ENCODE measurements at regions not wholly inside any gene's neighbourhood (a gene's known extent, or its start where the extent isn't known, plus 50 kb on each side); places are given as distances from the start of the nearest gene placed in this dataset.
"Not testable (repeated sequence)": the region's sequence is repeated elsewhere in the genome, so short reads cannot be mapped to it uniquely, and the experiment has no call there.

DNA sequence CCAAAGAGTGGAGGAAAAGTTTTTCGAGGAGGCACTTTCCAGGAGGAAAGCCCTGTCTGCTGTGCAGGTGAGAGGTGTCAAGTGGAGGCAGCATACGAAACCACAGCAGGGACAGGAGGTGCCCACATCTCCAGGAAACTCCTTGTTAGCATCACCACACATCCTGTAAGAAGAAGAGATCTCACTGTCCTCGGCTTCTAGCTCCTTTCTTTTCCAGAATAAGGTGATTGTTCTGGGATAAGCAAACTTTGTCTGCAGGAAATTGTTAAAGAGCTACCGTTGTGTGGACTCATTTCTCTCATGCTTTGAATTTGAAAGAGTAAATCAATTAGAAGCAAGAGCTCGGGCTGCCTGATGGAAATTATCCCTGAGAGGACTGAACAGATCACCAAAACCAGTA is 269.4 kb downstream of the CXCL12 start:
- dilution Hi-C loops (cut with MboI; ENCODE audit: extremely low pct_ligation_motif_present, low sequenced_read_pairs) = no loop called here
- Histone ChIP-seq H3K9ac (ENCODE audit: control insufficient read depth, extremely low read depth, insufficient read depth, low read length) (no peak overlapping the region), H3K9me1 (ENCODE audit: control insufficient read depth, extremely low read depth, insufficient read depth, low read length) (no peaks in the 10 kb centered on the region), H3K4me2 (ENCODE audit: control insufficient read depth, extremely low read depth, insufficient read depth, low read depth, low read length) (no peak overlapping the region), H3K4me3 (ENCODE audit: control insufficient read depth in 2 of 3, extremely low read depth in 1 of 3, insufficient read depth in 2 of 3, low read depth in 1 of 3, low read length in 3 of 3) (no peak overlapping the region), H3K4me1 (ENCODE audit: control insufficient read depth, extremely low read depth, insufficient read depth, low read length) (no peaks in the 10 kb centered on the region), H2AFZ (ENCODE audit: control insufficient read depth, low read length) (no peak overlapping the region), H3K9me3 (ENCODE audit: control insufficient read depth, low read depth, low read length) (no peaks in the 10 kb centered on the region), H3K27ac (ENCODE audit: control insufficient read depth, insufficient read depth, low read length) (no peak overlapping the region), H4K20me1 (ENCODE audit: control insufficient read depth, extremely low read depth, insufficient read depth, low read length) (no peaks in the 10 kb centered on the region), H3K79me2 (ENCODE audit: control insufficient read depth, insufficient read depth, low read length) (no peaks in the 10 kb centered on the region), H3K27me3 (ENCODE audit: control insufficient read depth, extremely low read depth, insufficient read depth, low read length) (no peaks in the 10 kb centered on the region), H3K36me3 (ENCODE audit: control insufficient read depth in 2 of 2, extremely low read depth in 1 of 2, insufficient read depth in 2 of 2, low read length in 2 of 2) (no peaks in the 10 kb centered on the region)
- FAIRE-seq (no peak), DNase-seq (ENCODE audit: low read depth, low spot score) (no peak)
- no peak for TF ChIP-seq EZH2 (IDR thresholded peaks at IDR 0.05; ENCODE audit: low read length)
- TF ChIP-seq, protein P1, sequence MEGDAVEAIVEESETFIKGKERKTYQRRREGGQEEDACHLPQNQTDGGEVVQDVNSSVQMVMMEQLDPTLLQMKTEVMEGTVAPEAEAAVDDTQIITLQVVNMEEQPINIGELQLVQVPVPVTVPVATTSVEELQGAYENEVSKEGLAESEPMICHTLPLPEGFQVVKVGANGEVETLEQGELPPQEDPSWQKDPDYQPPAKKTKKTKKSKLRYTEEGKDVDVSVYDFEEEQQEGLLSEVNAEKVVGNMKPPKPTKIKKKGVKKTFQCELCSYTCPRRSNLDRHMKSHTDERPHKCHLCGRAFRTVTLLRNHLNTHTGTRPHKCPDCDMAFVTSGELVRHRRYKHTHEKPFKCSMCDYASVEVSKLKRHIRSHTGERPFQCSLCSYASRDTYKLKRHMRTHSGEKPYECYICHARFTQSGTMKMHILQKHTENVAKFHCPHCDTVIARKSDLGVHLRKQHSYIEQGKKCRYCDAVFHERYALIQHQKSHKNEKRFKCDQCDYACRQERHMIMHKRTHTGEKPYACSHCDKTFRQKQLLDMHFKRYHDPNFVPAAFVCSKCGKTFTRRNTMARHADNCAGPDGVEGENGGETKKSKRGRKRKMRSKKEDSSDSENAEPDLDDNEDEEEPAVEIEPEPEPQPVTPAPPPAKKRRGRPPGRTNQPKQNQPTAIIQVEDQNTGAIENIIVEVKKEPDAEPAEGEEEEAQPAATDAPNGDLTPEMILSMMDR (optimal IDR thresholded peaks at IDR 0.05 in 1 of 3, IDR thresholded peaks at IDR 0.05 in 1 of 3, conservative IDR thresholded peaks at IDR 0.05 in 1 of 3; ENCODE audit: extremely low read depth in 1 of 3, insufficient read depth in 2 of 3, low read length in 3 of 3) = no peak

DNA sequence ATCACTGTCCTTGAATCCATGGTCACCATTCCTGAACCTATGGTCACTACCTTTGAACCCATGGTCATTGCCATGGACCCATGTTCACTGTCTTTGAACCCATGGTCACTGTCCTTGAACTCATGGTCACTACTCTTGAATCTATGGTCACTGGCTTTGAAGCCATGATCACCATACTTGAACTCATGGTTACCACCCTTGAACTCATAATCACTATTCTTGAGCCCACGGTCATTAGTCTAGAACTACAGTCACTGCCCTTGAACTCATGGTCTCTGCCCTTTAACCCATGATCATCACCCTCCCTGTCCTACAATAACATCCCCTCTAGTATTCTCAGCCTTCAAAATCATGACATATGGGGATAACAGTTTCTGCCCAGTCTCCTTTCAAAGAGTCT is 270.5 kb downstream of the CXCL12 start:
- TF ChIP-seq, protein P1 (optimal IDR thresholded peaks at IDR 0.05 in 1 of 3, IDR thresholded peaks at IDR 0.05 in 1 of 3, conservative IDR thresholded peaks at IDR 0.05 in 1 of 3; ENCODE audit: extremely low read depth in 1 of 3, insufficient read depth in 2 of 3, low read length in 3 of 3) = no peak
- TF ChIP-seq EZH2 (IDR thresholded peaks at IDR 0.05; ENCODE audit: low read length) = no peak
- H3K36me3 ChIP-seq (ENCODE audit: control insufficient read depth in 2 of 2, extremely low read depth in 1 of 2, insufficient read depth in 2 of 2, low read length in 2 of 2) = no peaks in the 10 kb centered on the region
- no peak for FAIRE-seq
- DNase-seq (ENCODE audit: low read depth, low spot score) = no peak
- no peak overlapping the region for H3K4me3 ChIP-seq (ENCODE audit: control insufficient read depth in 2 of 3, extremely low read depth in 1 of 3, insufficient read depth in 2 of 3, low read depth in 1 of 3, low read length in 3 of 3)
- dilution Hi-C loops (cut with MboI; ENCODE audit: extremely low pct_ligation_motif_present, low sequenced_read_pairs) = no loop called here
- no peak overlapping the region for H3K4me2 ChIP-seq (ENCODE audit: control insufficient read depth, extremely low read depth, insufficient read depth, low read depth, low read length)
- no peak overlapping the region for H2AFZ ChIP-seq (ENCODE audit: control insufficient read depth, low read length)
- no peaks in the 10 kb centered on the region for H3K79me2 ChIP-seq (ENCODE audit: control insufficient read depth, insufficient read depth, low read length)
- no peaks in the 10 kb centered on the region for H3K9me3 ChIP-seq (ENCODE audit: control insufficient read depth, low read depth, low read length)
- no peak overlapping the region for H3K9ac ChIP-seq (ENCODE audit: control insufficient read depth, extremely low read depth, insufficient read depth, low read length)
- no peaks in the 10 kb centered on the region for H4K20me1 ChIP-seq (ENCODE audit: control insufficient read depth, extremely low read depth, insufficient read depth, low read length)
- no peak overlapping the region for H3K27ac ChIP-seq (ENCODE audit: control insufficient read depth, insufficient read depth, low read length)
- H3K4me1 ChIP-seq (ENCODE audit: control insufficient read depth, extremely low read depth, insufficient read depth, low read length) = no peaks in the 10 kb centered on the region
- H3K9me1 ChIP-seq (ENCODE audit: control insufficient read depth, extremely low read depth, insufficient read depth, low read length) = no peaks in the 10 kb centered on the region
- H3K27me3 ChIP-seq (ENCODE audit: control insufficient read depth, extremely low read depth, insufficient read depth, low read length) = no peaks in the 10 kb centered on the region

DNA sequence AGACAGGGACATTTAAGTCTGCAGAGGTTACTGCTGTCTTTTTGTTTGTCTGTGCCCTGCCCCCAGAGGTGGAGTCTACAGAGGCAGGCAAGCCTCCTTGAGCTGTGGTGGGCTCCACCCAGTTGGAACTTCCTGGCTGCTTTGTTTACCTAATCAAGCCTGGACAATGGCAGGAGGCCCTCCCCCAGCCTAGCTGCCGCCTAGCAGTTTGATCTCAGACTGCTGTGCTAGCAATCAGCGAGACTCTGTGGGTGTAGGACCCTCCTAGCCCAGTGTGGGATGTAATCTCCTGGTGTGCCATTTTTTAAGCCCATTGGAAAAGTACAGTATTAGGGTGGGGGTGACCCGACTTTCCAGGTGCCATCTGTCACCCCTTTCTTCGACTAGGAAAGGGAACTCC is 272.6 kb downstream of the CXCL12 start:
- H3K4me2 ChIP-seq (ENCODE audit: control insufficient read depth, extremely low read depth, insufficient read depth, low read depth, low read length); H2AFZ ChIP-seq (ENCODE audit: control insufficient read depth, low read length); DNase-seq (ENCODE audit: low read depth, low spot score); H3K9ac ChIP-seq (ENCODE audit: control insufficient read depth, extremely low read depth, insufficient read depth, low read length); FAIRE-seq; H3K9me3 ChIP-seq (ENCODE audit: control insufficient read depth, low read depth, low read length); H3K4me3 ChIP-seq (ENCODE audit: control insufficient read depth in 2 of 3, extremely low read depth in 1 of 3, insufficient read depth in 2 of 3, low read depth in 1 of 3, low read length in 3 of 3); dilution Hi-C loops (cut with MboI; ENCODE audit: extremely low pct_ligation_motif_present, low sequenced_read_pairs); H3K4me1 ChIP-seq (ENCODE audit: control insufficient read depth, extremely low read depth, insufficient read depth, low read length); H3K36me3 ChIP-seq (ENCODE audit: control insufficient read depth in 2 of 2, extremely low read depth in 1 of 2, insufficient read depth in 2 of 2, low read length in 2 of 2); H3K27me3 ChIP-seq (ENCODE audit: control insufficient read depth, extremely low read depth, insufficient read depth, low read length); H4K20me1 ChIP-seq (ENCODE audit: control insufficient read depth, extremely low read depth, insufficient read depth, low read length); H3K9me1 ChIP-seq (ENCODE audit: control insufficient read depth, extremely low read depth, insufficient read depth, low read length); H3K27ac ChIP-seq (ENCODE audit: control insufficient read depth, insufficient read depth, low read length); H3K79me2 ChIP-seq (ENCODE audit: control insufficient read depth, insufficient read depth, low read length): not testable (repeated sequence)
